MM.1S (cell line): ENCODE measurements at regions not wholly inside any gene's neighbourhood (a gene's known extent, or its start where the extent isn't known, plus 50 kb on each side); places are given as distances from the start of the nearest gene placed in this dataset.

ENCODE experiments used
- EZH2 ChIP-seq: fragments of 300-600 bp; sonication (generic); optimal IDR thresholded peaks from 2 replicates; pipeline ENCODE3; 2017; ENCODE audit warnings: low read depth, mild to moderate bottlenecking, antibody characterized with exemption, low read length, mixed read lengths
- TF ChIP-seq, protein P1 (sequence below): fragments of 300-600 bp; sonication (generic); IDR thresholded peaks from 2 replicates; pipeline ENCODE4 v1.5.1; 2016; ENCODE audit warnings: antibody characterized with exemption, low read length, mixed read lengths

DNA sequence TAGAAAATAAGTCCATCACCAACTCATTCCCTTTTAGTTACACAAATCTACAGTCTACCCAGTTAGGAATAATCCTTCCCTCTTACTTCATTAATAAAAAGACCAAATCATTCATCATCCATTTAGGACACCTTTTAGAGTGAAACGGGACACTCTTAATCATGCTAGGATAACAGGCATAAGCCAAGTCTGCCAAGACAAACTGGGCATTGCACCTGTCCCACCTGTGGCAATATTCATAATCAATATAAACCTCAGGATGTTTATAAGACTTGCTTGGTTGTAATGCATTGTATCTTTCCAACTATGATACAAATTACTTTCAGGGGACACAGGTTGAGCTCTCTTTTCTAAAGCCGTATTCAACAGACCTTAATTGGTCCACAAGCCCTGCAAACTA, 82.7 kb upstream of the SH3BP4 start:
- TF ChIP-seq, protein P1, sequence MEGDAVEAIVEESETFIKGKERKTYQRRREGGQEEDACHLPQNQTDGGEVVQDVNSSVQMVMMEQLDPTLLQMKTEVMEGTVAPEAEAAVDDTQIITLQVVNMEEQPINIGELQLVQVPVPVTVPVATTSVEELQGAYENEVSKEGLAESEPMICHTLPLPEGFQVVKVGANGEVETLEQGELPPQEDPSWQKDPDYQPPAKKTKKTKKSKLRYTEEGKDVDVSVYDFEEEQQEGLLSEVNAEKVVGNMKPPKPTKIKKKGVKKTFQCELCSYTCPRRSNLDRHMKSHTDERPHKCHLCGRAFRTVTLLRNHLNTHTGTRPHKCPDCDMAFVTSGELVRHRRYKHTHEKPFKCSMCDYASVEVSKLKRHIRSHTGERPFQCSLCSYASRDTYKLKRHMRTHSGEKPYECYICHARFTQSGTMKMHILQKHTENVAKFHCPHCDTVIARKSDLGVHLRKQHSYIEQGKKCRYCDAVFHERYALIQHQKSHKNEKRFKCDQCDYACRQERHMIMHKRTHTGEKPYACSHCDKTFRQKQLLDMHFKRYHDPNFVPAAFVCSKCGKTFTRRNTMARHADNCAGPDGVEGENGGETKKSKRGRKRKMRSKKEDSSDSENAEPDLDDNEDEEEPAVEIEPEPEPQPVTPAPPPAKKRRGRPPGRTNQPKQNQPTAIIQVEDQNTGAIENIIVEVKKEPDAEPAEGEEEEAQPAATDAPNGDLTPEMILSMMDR = no peak
- TF ChIP-seq EZH2 = no peak
